Cardiac septum (tissue), 1 donor: ENCODE measurements at regions not wholly inside any gene's neighbourhood (a gene's known extent, or its start where the extent isn't known, plus 50 kb on each side); places are given as distances from the start of the nearest gene placed in this dataset.
"Not testable (repeated sequence)": the region's sequence is repeated elsewhere in the genome, so short reads cannot be mapped to it uniquely, and the experiment has no call there.

Source experiments
- DNase-seq: peaks from one replicate; pipeline ENCODE4 v3.0.0-alpha.2; 2020; ENCODE audit warnings: low spot score
- intact Hi-C: fragments of 100-400 bp; cut with DNase I; formaldehyde crosslinking; loops from one replicate; pipeline ENCODE4 v1.14.0; 2022
- donor health status: DM: no; HTN: no; CAD: no.

GRCh38 chr7:51587604-51588003 is 271.0 kb upstream of the COBL start:
- intact Hi-C loops = no loop called here
- no peak for DNase-seq

GRCh38 chr7:51577390-51577789 is 260.8 kb upstream of the COBL start:
- intact Hi-C loops = no loop called here
- DNase-seq = no peak

GRCh38 chr7:51569581-51569980 is 253.0 kb upstream of the COBL start:
- intact Hi-C loops = no loop called here
- no peak for DNase-seq

GRCh38 chr7:51569176-51569575 is 252.6 kb upstream of the COBL start:
- no peak for DNase-seq
- intact Hi-C loops = no loop called here

- no peak for DNase-seq
- intact Hi-C loops = no loop called here
Observed at GRCh38 chr7:51551070-51551469, 234.5 kb upstream of the COBL start.

GRCh38 chr7:51545131-51545530 is 228.5 kb upstream of the COBL start:
- intact Hi-C loops = no loop called here
- DNase-seq = no peak

- intact Hi-C loops = no loop called here
- DNase-seq = no peak
Observed at GRCh38 chr7:51543801-51544553, 227.4 kb upstream of the COBL start.

GRCh38 chr7:51540906-51541305 is 224.3 kb upstream of the COBL start:
- not testable (repeated sequence) for DNase-seq

GRCh38 chr7:51539840-51540239 is 223.2 kb upstream of the COBL start:
- intact Hi-C loops = no loop called here
- no peak for DNase-seq

More at GRCh38 chr7:51540906-51541305, 224.3 kb upstream of the COBL start:
- intact Hi-C loops = not testable (repeated sequence)

GRCh38 chr7:51528172-51528571 is 211.6 kb upstream of the COBL start:
- no peak for DNase-seq
- intact Hi-C loops = no loop called here

- no peak for DNase-seq
- intact Hi-C loops = no loop called here
Observed at GRCh38 chr7:51521694-51522312, 205.2 kb upstream of the COBL start.

GRCh38 chr7:51521054-51521453 is 204.4 kb upstream of the COBL start:
- intact Hi-C loops = no loop called here
- no peak for DNase-seq

- DNase-seq = no peak
- intact Hi-C loops = no loop called here
Observed at GRCh38 chr7:51518646-51519045, 202.0 kb upstream of the COBL start.

GRCh38 chr7:51517187-51517586 is 200.6 kb upstream of the COBL start:
- DNase-seq = no peak
- intact Hi-C loops = no loop called here

- intact Hi-C loops = no loop called here
- DNase-seq = no peak
Observed at GRCh38 chr7:51501620-51502019, 185.0 kb upstream of the COBL start.

GRCh38 chr7:51482976-51483375 is 166.4 kb upstream of the COBL start:
- no peak for DNase-seq
- intact Hi-C loops = no loop called here

GRCh38 chr7:51481421-51481820 is 164.8 kb upstream of the COBL start:
- intact Hi-C loops = no loop called here
- DNase-seq = no peak

- no peak for DNase-seq
- intact Hi-C loops = no loop called here
Observed at GRCh38 chr7:51477819-51478218, 161.2 kb upstream of the COBL start.

GRCh38 chr7:51477323-51477722 is 160.7 kb upstream of the COBL start:
- intact Hi-C loops = no loop called here
- no peak for DNase-seq

GRCh38 chr7:51476026-51476425 is 159.4 kb upstream of the COBL start:
- intact Hi-C loops = no loop called here
- no peak for DNase-seq

GRCh38 chr7:51472873-51473272 is 156.3 kb upstream of the COBL start:
- DNase-seq = no peak
- intact Hi-C loops = no loop called here

- intact Hi-C loops = no loop called here
- DNase-seq = no peak
Observed at GRCh38 chr7:51471981-51472296, 155.3 kb upstream of the COBL start.
